NCI-H1930 (cell line): ENCODE measurements at regions not wholly inside any gene's neighbourhood (a gene's known extent, or its start where the extent isn't known, plus 50 kb on each side); places are given as distances from the start of the nearest gene placed in this dataset.
"Not testable (repeated sequence)": the region's sequence is repeated elsewhere in the genome, so short reads cannot be mapped to it uniquely, and the experiment has no call there.

ENCODE experiments used
- DNase-seq, 2 experiments: peaks; one replicate each; lab custom pipeline; 2025; lab: John Stamatoyannopoulos, UW

DNA sequence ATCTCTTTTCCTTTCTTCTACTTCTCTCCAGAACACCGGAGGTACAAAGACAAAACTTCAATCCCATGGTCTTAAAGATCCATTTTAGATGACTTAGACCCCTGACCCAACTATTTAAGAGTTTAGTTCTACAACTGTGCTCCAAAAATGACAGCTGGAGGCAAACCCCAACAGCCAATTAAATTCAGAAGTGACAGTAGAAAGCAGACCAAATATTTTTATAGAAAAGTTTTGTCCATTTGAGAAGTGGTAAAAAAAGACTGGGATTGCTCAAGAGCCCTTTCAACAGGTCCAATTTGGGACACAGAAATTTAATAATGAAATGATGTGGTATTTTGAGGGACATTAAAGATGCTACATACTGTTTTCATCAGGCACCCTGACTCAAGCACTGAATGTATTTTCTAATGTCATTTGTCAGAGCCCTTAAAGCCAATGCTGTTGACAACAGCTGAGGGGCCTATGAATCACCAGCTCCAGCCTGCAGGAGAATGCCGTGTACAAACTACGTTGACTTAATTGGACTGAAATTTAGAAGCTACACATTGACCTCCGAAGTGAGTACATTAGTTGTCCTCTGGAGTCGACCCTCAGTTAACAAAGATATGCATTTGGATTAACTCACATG is 147.5 kb upstream of the PIK3R1 start:
- no peak for DNase-seq

DNA sequence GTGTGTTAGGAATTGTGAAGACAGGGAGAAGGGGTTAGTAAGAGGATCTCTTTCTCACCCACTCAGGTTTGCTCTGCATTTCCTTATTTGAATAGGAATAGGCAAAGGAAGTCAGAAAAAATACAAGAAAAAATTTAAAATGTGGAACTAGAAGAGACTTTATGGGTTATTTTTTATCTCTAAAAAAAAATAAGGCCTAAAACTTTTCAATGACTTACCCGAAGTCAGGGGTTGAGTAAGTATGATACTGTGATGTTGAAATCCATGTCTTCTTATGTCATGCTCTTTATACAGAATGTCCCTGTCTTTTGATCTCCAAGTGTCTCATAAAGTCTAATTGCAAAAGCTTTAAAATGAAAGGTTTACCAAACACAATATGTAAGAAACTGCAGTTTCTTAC is 148.3 kb upstream of the PIK3R1 start:
- no peak for DNase-seq

GRCh38 chr5:68066277-68066955 is 149.1 kb upstream of the PIK3R1 start:
- no peak for DNase-seq

GRCh38 chr5:68065321-68065720 is 150.2 kb upstream of the PIK3R1 start:
- not testable (repeated sequence) for DNase-seq

- no peak for DNase-seq
These were observed 155.2 kb upstream of the PIK3R1 start for GRCh38 chr5:68060382-68060781.

GRCh38 chr5:68057191-68057590 is 158.4 kb upstream of the PIK3R1 start:
- no peak for DNase-seq

DNA sequence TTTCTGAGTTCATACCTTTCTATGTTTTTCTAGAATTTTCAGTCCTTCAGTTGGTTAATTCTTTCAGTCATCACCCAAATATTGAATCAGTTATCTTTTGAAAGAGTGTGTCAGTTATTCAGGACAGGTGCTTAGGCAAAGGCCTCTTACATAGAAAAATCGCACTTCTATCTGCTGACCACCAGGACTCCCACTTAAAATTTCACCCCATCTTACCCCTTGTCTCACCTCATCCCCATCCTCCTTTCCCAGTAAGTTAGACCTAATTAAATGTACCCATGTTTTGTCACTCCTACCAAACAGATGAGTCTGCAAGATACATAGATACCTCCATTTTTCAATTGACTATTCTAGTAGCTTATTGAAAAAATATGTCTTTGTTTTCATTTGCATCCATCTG is 159.9 kb upstream of the PIK3R1 start:
- DNase-seq, result no peak

DNA sequence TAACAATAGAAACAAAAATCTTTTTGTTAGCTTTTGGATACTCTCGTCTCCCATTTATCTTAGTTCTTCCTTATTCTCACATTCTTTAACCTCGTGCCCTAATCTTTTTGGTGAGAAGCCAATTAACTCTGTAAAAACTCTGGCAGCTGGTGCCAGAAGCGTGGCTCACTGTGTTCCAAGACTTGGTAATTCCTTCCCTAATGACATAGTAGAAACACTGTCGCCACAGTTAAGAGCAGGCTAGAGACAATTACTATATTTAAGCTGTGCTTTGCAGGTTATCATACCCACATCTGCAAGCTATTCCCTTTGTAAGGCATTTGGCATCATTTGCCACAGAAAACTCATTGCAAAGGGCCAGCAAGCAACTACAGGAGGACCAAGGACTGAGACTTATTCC is 160.9 kb upstream of the PIK3R1 start:
- DNase-seq, result no peak

DNA sequence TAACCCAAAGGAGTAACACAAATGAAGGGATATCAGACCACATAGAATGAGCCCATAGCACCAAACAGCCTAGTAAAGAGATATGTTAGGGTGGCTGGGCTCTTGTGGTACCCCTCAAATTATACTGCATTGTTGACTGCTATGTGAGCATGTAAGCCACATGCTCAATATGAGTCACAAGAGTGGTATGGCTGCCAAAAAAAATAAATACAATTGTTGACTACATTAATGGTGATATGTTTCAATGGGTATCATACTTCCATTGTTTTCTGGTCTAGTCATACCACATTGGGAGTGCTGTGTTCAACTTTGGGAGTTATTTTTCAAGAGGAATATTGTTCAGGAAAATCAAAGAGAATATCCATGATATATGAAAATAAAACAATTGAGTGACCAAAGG is 162.4 kb upstream of the PIK3R1 start:
- no peak for DNase-seq

DNA sequence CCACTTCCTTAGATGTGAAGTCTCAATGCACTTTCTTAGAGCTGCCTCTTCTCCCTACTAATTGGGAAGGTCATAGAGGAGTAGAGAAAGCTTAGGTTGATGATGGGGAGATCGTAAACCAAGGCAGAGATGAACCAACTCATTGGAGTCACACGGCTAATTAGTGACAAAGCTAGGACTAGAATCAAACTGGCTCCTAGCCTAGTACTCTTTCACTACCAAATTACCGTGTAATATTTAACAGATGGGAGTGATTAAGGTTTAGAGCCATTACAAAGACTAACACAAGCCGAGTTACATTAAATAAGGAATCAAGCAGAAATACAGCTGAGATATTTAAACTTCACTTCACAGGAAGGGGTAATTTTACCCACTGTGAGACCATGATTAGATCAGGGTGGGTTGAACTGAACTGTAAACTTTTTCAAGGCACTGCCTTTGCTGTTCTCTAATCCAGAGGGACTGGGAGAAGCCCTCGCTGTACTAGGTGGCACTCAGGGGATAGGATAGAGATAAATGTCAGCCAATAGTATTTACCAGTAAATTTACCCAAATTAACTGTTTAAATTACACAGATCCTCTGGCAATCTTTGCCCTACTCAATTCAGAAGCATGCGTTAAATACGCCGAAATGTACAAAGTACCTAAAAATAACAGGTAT is 166.4 kb upstream of the PIK3R1 start:
- no peak for DNase-seq

DNA sequence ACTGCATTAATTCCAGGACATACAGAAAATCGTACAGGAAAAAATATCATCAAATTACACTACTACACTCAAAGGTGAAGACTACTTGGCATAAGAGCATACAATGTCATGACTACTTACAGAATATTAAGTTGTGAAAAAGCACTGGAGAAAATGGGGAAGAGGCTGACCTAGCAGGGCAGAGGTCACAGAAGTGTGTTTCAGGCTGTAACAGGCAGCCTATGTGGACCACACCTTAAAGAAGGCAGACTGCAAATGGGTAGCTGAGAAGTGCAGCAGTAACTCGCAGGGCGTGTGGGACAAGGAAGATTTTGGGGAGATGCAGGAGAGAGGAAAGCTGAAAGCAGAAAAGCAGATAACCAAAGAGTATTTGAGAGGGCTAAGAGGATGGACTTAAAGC is 167.0 kb upstream of the PIK3R1 start:
- no peak for DNase-seq

DNA sequence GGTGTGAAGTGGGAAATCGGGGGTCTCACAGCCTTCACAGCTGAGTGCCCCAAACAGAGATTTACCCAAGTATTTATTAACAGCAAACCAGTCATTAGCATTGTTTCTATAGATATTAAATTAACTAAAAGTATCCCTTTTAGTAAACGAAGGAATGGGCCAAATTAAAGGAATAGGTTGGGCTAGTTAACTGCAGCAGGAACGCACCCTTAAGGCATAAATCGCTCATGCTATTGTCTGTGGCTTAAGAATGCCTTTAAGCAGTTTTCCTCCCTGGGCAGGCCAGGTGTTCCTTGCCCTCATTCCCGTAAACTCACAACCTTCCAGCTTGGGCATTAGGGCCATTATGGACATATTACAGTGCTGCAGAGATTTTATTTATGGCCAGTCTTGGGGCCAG is 167.5 kb upstream of the PIK3R1 start:
- not testable (repeated sequence) for DNase-seq

DNA sequence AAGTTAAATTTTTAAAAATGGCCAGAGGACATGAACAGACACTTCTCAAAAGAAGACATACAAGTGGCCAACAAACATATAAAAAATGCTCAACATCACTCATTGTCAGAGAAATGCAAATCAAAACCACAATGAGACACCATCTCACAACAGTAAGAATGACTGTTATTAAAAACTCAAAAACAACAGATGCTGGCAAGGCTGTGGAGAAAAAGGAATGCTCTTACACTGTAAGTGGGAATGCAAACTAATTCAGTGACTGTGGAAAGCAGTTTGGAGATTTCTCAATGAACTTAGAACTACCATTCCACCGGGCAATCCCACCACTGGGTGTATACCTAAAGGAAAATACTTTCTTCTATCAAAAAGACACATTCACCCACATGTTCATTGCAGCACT is 168.5 kb upstream of the PIK3R1 start:
- DNase-seq, result no peak

GRCh38 chr5:68046445-68046844 is 169.1 kb upstream of the PIK3R1 start:
- DNase-seq, result no peak

GRCh38 chr5:68041293-68041692 is 174.3 kb upstream of the PIK3R1 start:
- no peak for DNase-seq

GRCh38 chr5:68037546-68037945 is 178.0 kb upstream of the PIK3R1 start:
- no peak for DNase-seq

DNA sequence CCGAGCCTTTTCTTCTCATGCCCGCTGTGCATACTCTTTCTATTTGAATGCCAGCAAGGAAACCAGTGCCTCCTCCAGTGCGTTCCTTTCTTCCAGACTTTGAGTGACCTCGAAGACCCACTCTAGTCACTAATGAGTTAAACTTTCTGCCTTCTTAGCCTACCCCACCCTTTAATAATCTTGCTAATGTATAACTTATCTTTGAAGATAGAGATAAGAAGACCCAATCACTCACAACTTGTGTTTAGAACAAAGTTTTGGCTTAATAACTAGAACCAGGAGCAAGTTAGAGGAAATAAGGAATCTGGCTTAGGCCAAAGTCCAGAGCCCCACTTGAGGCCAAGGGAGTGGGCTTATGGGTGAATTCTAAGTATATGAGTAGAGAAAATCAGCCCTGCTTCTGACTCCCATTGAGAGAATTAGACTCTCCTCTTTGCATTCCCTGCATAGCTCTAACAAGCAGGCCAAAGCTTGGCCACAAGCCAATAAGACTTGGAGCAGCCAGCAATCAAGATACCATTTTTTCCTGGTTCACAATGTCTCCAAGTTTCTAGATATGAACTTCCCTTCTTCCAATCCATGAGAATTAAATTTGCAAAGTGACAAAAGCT is 181.5 kb upstream of the PIK3R1 start:
- DNase-seq, result no peak

- DNase-seq, result no peak
These were observed 182.5 kb upstream of the PIK3R1 start for GRCh38 chr5:68033029-68033428.

- DNase-seq, result no peak
These were observed 183.3 kb upstream of the PIK3R1 start for GRCh38 chr5:68032216-68032762.

DNA sequence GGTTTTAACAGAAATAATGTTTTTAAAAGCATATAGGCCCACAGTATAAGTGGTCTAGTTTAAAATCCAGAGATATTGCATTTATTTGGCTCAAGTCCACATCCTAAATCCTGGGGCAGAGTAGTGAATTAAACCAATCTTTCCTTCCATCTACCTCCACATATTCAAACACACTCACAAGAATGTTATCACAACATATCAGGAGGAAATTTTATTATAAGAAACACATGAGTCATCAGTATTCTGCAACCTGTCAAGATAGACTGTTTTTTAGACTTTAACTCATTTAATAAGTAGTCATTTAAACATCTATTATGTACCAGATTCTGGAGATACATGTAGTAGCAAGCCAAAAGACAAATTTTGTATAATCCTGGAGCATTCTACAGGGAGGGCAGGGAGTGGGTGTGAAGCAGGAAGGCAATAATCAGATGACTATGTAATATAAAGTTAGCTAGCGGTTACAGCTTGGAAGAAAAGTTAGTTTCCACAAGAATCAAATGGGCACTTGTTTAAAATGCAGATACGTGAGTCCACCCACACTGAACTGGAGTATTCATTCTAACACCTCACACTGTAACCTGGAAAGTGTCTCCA is 187.3 kb upstream of the PIK3R1 start:
- no peak for DNase-seq

- DNase-seq, result no peak
These were observed 188.0 kb upstream of the PIK3R1 start for GRCh38 chr5:68027519-68027918.

GRCh38 chr5:68026092-68026885 is 189.3 kb upstream of the PIK3R1 start:
- DNase-seq, result no peak
